GM23248 (cell line): ENCODE measurements at regions not wholly inside any gene's neighbourhood (a gene's known extent, or its start where the extent isn't known, plus 50 kb on each side); places are given as distances from the start of the nearest gene placed in this dataset.

Source experiments
- EZH2 ChIP-seq: fragments of 200-600 bp; sonication (generic); IDR thresholded peaks from 2 replicates; pipeline ENCODE4 v1.6.1; 2018; ENCODE audit warnings: antibody characterized with exemption, mild to moderate bottlenecking; ENCODE audit not compliant: insufficient read depth, poor library complexity, severe bottlenecking
- EZH2phosphoT487 ChIP-seq: fragments of 200-600 bp; sonication (generic); IDR thresholded peaks from 2 replicates; pipeline ENCODE4 v1.6.1; 2018; ENCODE audit warnings: antibody characterized with exemption, moderate library complexity, mild to moderate bottlenecking, low read depth; ENCODE audit not compliant: insufficient read depth

- no peak for TF ChIP-seq EZH2
- TF ChIP-seq EZH2phosphoT487: no peak
Measured at GRCh38 chr11:109086931-109087330, 335.1 kb upstream of the C11orf87 start.
